ENCODE measurements at regions not wholly inside any gene's neighbourhood (a gene's known extent, or its start where the extent isn't known, plus 50 kb on each side); places are given as distances from the start of the nearest gene placed in this dataset.

DNA sequence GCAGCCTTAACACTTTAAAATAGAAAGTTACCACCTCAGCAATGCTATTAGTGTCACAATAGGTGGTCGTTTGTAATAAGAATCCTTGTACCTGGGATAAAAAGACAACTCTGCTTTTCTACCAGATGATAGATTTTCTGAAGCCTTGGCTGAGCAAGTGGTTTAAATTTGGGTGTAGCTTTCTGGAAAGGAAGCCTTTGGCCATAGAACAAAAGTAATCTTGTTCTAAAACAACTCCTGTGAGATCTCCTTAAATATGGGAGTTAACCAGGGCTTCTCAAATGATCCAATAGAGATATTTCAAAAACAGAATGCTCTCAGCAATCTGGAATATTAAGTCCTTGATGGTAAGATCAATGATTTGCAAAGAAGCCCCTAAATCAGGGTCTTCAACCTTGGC lies 261.6 kb downstream of the ZNF516 start:
- no peak overlapping the region for H3K4me2 ChIP-seq
- H3F3A ChIP-seq (ENCODE audit: low read depth), result no peaks in the 10 kb centered on the region
- H3K27ac ChIP-seq, result no peak overlapping the region
- peaks cover 3% of the 10 kb centered on the region for H3K27me3 Mint-ChIP-seq (ENCODE audit: insufficient read depth, low read depth)
- H3K9me3 ChIP-seq (ENCODE audit: low read depth), result no peaks in the 10 kb centered on the region
- H3K9ac ChIP-seq, result no peak overlapping the region
- H4K20me1 ChIP-seq (ENCODE audit: low read depth), result no peaks in the 10 kb centered on the region
- H3K4me1 Mint-ChIP-seq, result no peaks in the 10 kb centered on the region
- no peak overlapping the region for H3K4me3 ChIP-seq
- DNase-seq (ENCODE audit: low spot score), result no peak
- peaks cover 6% of the 10 kb centered on the region for H3K9me3 Mint-ChIP-seq
- no peaks in the 10 kb centered on the region for H3K27me3 ChIP-seq
- no peaks in the 10 kb centered on the region for H3K36me3 Mint-ChIP-seq
- no peaks in the 10 kb centered on the region for H3K36me3 ChIP-seq
- TF ChIP-seq EZH2phosphoT487 (IDR thresholded peaks at IDR 0.05) (no peak), EZH2 (IDR thresholded peaks at IDR 0.05) (no peak)
- TF ChIP-seq, protein P1, sequence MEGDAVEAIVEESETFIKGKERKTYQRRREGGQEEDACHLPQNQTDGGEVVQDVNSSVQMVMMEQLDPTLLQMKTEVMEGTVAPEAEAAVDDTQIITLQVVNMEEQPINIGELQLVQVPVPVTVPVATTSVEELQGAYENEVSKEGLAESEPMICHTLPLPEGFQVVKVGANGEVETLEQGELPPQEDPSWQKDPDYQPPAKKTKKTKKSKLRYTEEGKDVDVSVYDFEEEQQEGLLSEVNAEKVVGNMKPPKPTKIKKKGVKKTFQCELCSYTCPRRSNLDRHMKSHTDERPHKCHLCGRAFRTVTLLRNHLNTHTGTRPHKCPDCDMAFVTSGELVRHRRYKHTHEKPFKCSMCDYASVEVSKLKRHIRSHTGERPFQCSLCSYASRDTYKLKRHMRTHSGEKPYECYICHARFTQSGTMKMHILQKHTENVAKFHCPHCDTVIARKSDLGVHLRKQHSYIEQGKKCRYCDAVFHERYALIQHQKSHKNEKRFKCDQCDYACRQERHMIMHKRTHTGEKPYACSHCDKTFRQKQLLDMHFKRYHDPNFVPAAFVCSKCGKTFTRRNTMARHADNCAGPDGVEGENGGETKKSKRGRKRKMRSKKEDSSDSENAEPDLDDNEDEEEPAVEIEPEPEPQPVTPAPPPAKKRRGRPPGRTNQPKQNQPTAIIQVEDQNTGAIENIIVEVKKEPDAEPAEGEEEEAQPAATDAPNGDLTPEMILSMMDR (IDR thresholded peaks at IDR 0.05), result no peak
- H2AFZ ChIP-seq (replicated peaks), result no peak overlapping the region
- no peaks in the 10 kb centered on the region for H3K79me2 ChIP-seq (ENCODE audit: low read depth)
- no peak overlapping the region for H3K27ac Mint-ChIP-seq
- no peak overlapping the region for H3K4me3 Mint-ChIP-seq
- no peaks in the 10 kb centered on the region for H3K4me1 ChIP-seq

DNA sequence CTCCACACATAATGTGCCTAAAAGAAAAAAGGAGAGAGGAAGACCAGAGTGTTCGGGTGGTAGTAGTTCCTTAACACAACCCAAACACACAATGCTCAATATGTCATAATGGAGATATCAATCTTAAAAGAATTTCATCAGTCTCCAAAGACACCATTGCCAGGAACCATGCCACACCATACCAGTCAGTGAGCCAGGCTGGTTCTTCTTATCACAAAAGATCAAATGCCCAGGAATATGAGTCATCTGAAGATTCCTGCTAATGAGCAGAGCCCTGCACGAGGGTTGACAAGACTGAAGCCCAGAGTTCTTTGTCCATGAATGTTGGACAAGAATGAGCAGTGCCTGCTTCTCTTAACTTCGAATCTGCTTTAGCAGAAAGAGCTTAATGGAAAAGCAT lies 262.3 kb downstream of the ZNF516 start:
- DNase-seq (ENCODE audit: low spot score), result no peak
- no peaks in the 10 kb centered on the region for H3K4me1 Mint-ChIP-seq
- Histone ChIP-seq H3K9me3 (ENCODE audit: low read depth) (no peaks in the 10 kb centered on the region), H3K4me1 (no peaks in the 10 kb centered on the region), H3K36me3 (no peaks in the 10 kb centered on the region), H3K79me2 (ENCODE audit: low read depth) (no peaks in the 10 kb centered on the region), H3K27me3 (no peaks in the 10 kb centered on the region), H4K20me1 (ENCODE audit: low read depth) (no peaks in the 10 kb centered on the region), H3F3A (ENCODE audit: low read depth) (no peaks in the 10 kb centered on the region), H3K4me2 (no peak overlapping the region), H2AFZ (replicated peaks) (no peak overlapping the region), H3K4me3 (no peak overlapping the region), H3K9ac (no peak overlapping the region), H3K27ac (no peak overlapping the region)
- H3K4me3 Mint-ChIP-seq, result no peak overlapping the region
- peaks cover 3% of the 10 kb centered on the region for H3K27me3 Mint-ChIP-seq (ENCODE audit: insufficient read depth, low read depth)
- TF ChIP-seq EZH2phosphoT487 (IDR thresholded peaks at IDR 0.05), result no peak
- TF ChIP-seq, protein P1 (IDR thresholded peaks at IDR 0.05), result no peak
- no peak for TF ChIP-seq EZH2 (IDR thresholded peaks at IDR 0.05)
- H3K36me3 Mint-ChIP-seq, result no peaks in the 10 kb centered on the region
- no peak overlapping the region for H3K27ac Mint-ChIP-seq
- H3K9me3 Mint-ChIP-seq, result peaks cover 2% of the 10 kb centered on the region

DNA sequence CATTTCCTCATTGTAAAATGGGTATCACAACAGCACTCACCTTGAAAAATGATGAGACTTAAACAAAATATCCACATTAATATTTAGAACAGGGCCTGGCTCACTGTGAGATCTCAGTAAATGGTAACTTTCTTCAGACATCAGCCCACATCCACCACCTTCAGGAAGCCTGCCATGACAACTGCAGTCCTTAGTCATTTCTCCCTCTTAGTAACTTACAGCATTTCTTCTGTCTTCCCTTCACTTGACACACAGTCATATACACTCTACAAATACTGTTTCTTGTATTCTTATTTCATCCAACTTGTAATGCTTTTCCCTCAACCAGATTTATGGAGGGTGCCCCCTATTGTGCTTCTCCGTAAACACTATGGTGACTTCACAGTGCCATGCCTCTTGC lies 263.0 kb downstream of the ZNF516 start:
- H3K36me3 ChIP-seq, result no peaks in the 10 kb centered on the region
- no peak overlapping the region for H3K4me3 Mint-ChIP-seq
- no peaks in the 10 kb centered on the region for H3K4me1 Mint-ChIP-seq
- peaks cover 3% of the 10 kb centered on the region for H3K27me3 Mint-ChIP-seq (ENCODE audit: insufficient read depth, low read depth)
- H3K9ac ChIP-seq, result no peak overlapping the region
- H3K27me3 ChIP-seq, result no peaks in the 10 kb centered on the region
- H3K27ac Mint-ChIP-seq, result no peak overlapping the region
- no peaks in the 10 kb centered on the region for H3K79me2 ChIP-seq (ENCODE audit: low read depth)
- no peak overlapping the region for H3K4me2 ChIP-seq
- DNase-seq (ENCODE audit: low spot score), result no peak
- no peaks in the 10 kb centered on the region for H3F3A ChIP-seq (ENCODE audit: low read depth)
- H3K9me3 ChIP-seq (ENCODE audit: low read depth), result no peaks in the 10 kb centered on the region
- H3K4me3 ChIP-seq, result no peak overlapping the region
- H4K20me1 ChIP-seq (ENCODE audit: low read depth), result no peaks in the 10 kb centered on the region
- H3K27ac ChIP-seq, result no peak overlapping the region
- H3K9me3 Mint-ChIP-seq, result no peaks in the 10 kb centered on the region
- no peaks in the 10 kb centered on the region for H3K4me1 ChIP-seq
- TF ChIP-seq EZH2phosphoT487 (IDR thresholded peaks at IDR 0.05) (no peak), EZH2 (IDR thresholded peaks at IDR 0.05) (no peak)
- TF ChIP-seq, protein P1 (IDR thresholded peaks at IDR 0.05), result no peak
- H3K36me3 Mint-ChIP-seq, result no peaks in the 10 kb centered on the region
- no peak overlapping the region for H2AFZ ChIP-seq (replicated peaks)

DNA sequence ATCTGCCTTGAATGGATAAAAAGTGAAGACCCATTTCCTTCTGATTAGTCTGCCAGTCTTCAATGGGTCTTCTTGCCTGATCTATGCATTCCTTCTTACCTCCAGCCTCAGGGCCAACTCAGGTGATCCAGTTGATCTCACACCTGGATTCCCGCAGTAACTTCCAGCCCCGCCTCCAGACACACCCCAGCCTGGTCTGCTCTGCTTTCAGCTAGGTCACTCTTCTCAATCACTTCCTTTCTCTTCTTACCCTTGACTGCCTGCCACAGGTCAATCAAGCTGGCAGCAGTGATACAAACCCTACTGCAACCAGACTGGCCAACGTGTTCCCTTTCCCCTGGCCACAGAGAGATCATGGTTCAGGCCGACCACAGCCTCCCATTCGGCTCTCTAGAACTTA lies 263.6 kb downstream of the ZNF516 start:
- no peak overlapping the region for H2AFZ ChIP-seq (replicated peaks)
- no peaks in the 10 kb centered on the region for H3F3A ChIP-seq (ENCODE audit: low read depth)
- no peak overlapping the region for H3K4me3 ChIP-seq
- no peak overlapping the region for H3K27ac ChIP-seq
- Mint-ChIP-seq H3K4me3 (no peak overlapping the region), H3K9me3 (no peaks in the 10 kb centered on the region), H3K27me3 (ENCODE audit: insufficient read depth, low read depth) (peaks cover 3% of the 10 kb centered on the region), H3K36me3 (no peaks in the 10 kb centered on the region), H3K27ac (no peak overlapping the region), H3K4me1 (no peaks in the 10 kb centered on the region)
- TF ChIP-seq EZH2 (IDR thresholded peaks at IDR 0.05), result no peak
- TF ChIP-seq, protein P1 (IDR thresholded peaks at IDR 0.05), result no peak
- no peak for TF ChIP-seq EZH2phosphoT487 (IDR thresholded peaks at IDR 0.05)
- H3K27me3 ChIP-seq, result no peaks in the 10 kb centered on the region
- H3K36me3 ChIP-seq, result no peaks in the 10 kb centered on the region
- no peaks in the 10 kb centered on the region for H3K79me2 ChIP-seq (ENCODE audit: low read depth)
- H3K9ac ChIP-seq, result no peak overlapping the region
- DNase-seq (ENCODE audit: low spot score), result no peak
- H3K4me1 ChIP-seq, result no peaks in the 10 kb centered on the region
- H4K20me1 ChIP-seq (ENCODE audit: low read depth), result no peaks in the 10 kb centered on the region
- H3K4me2 ChIP-seq, result no peak overlapping the region
- H3K9me3 ChIP-seq (ENCODE audit: low read depth), result no peaks in the 10 kb centered on the region
